ENCODE measurements at regions not wholly inside any gene's neighbourhood (a gene's known extent, or its start where the extent isn't known, plus 50 kb on each side); places are given as distances from the start of the nearest gene placed in this dataset.

DNA sequence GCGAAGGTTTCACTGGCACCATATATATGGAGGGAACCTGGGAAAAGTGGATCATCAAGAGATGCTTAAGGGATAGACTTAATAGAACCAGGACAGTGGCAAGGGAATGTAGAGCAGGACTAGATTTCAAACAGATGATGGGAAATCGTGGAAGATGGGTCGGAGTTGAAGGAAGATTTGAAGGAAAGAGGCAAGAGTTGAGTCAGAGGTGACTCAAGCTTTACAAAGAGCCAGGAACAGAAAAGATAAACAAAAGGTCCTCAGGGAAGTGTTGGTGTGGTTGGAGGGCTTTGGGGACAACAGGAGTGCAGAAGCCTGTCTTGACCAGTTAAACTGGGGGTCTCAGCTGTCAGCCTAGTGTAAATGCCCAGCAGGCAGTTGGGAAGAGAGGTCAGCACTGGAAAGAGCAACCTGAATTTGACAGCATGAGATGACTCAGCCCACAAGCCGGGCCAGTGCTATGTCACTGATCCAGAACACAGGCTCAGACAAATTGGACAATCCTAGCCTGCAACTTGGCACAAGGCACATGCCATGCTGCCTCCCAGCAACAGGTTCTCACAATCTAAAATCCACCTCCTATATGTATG, 230.5 kb downstream of the IDS start:
- peak; percentile 47 for DNase-seq (ENCODE audit: low spot score)

DNA sequence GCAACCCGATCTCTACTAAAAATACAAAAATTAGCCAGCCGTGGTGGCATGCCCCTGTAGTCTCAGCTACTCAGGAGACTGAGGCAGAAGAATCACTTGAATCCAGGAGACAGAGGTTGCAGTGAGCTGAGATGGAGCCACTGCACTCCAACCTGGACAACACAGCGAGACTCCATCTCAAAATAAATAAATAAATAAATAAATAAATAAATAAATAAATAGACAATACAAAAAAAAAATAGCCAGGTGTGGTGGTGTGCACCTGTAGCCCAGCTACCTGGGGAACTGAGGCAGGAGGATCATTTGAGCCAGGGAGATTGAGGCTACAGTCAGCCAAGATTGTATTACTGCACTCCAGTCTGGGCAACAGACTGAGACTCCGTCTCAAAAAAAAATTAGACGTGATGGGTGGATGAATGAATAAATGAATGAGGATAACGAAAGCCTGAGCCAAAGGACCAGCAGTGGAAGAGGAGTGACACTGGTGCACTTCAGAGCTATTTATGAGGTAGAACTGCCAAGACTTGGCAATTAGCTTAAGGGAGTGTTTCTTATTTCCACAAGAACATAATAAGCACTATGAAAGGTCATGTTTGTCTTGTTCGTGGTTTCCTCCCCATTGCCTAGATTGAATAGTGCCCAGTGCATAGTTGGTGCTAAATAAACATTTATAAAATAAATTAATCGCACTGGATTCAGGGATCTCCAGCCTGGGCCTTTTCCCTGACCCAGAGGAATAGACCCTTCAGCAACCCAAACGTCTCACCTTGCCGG, 232.2 kb downstream of the IDS start:
- no peak for DNase-seq (ENCODE audit: low spot score)

DNA sequence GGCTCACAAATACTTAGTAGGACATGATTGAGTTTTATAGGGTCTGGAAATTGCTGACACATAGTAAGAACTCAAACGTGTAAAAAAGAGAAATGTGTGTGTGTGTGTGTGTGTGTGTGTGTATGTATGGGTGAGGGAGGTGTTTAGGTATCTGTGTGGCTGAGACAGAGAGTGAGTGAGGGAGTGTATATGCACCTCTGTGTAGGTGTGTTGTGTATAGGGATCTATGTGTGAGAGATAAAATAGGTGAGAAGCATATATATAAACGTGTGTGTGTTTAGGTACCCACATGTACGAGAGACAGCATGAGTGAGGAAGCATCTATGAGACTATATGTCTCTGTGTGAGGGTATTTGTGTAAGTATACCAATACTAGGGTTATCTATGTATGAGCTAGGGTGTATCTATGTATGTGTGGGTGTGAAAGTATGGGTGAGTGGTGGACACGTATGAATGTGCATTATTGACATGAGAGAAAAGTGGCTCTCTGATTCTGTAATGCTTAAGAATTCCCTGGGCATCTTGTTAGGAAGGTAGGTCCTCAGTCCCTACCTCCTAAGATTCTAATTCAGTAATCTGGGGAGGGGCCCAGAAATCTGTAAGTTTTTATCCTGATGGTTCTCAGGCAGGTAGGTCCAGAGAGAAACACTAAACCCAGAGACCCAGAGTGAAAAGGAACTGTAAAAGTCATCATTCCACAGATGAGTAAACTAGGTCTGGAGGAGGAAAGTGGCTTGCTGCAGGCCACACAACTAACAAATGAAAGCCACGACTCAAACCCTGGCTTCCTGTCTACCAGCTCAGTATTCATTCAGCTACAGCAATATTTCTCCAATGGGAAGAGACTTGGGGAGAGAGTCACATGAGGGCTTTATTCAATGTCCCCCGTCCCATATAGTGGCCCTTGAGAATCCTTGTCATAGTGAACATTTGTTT, 237.0 kb downstream of the IDS start:
- DNase-seq (ENCODE audit: low spot score) = no peak

DNA sequence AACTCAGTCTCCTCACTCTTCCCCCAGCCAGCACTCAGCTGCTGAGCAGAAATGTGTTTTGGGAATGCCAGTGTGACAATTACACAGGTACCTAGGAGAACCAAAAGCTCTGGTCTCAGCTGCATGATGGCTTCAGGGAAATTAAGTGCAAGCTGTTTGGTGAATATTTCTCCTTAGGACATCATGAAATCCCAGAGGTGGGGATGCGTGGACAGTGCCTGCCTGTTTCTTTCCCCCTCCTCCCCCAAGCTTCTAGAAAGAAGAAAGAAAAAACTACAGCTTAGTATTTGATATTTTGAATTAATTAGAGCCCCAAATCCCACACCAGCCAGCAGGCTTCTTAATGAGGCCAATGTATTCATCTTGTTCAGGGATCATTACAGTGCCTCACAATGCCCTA, 243.0 kb downstream of the IDS start:
- no peak for DNase-seq (ENCODE audit: low spot score)

DNA sequence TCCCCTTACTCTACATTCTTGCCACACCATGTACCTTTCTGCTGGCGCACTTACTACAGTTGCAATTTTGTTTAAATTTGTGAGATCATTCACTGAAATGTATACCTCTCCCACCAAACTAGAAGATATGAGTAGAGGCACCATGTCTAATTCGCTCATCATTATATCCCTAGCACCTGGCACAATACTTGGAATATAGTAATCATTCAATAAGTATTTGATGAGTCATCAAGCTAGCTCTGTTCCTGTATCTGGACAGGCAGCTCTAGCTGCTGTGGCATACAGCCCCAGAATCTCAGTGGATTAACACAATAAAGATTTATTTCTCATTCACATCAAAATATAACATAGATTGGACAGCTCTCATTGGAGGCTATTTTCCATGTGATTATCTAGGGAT, 245.9 kb downstream of the IDS start:
- peak; percentile 29 for DNase-seq (ENCODE audit: low spot score)

DNA sequence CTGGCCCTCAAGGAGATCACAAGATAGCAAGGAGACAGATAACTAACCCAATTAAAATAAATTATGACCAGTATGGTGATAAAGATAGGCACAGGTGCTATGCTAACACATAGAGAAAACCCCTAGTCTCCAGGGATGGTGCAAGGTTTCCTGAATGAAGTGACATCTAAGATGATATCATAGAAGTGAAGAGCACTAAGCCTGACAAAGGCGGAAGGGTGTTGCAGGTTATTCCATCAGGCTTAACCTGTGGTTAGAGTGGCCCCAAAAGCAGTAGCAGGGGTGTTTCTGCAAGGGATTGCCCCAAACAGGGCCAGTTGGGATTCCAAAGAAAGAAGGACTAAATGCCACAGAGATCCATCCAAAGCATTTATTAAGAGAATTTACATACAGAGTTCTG, 249.2 kb downstream of the IDS start:
- no peak for DNase-seq (ENCODE audit: low spot score)

DNA sequence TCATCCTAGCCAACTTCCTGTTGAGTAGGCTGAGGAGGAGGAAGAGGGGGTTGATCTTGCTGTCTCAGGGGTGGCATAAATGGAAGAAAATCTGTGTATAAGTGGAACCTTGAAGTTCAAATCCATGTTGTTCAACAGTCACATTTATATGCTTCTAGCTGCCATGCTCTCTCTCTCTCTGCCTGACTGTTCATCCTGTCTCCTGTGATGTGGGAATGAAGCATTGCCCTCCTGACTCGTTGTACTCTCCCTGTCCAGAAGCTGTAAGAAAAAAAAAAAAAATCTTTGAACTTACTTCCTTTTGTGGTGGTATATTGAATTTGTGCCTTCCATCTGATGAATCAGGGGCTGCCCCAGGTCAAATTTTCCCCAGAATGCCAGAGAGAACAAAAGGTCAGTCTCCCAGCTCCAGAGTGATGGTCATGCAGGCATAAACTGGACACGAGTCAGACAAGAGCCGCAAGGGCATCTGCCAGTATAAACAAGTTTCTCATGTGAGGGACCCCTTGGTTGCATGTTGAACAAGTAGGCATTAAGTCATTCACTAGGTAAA, 257.0 kb downstream of the IDS start:
- DNase-seq (ENCODE audit: low spot score) = no peak

DNA sequence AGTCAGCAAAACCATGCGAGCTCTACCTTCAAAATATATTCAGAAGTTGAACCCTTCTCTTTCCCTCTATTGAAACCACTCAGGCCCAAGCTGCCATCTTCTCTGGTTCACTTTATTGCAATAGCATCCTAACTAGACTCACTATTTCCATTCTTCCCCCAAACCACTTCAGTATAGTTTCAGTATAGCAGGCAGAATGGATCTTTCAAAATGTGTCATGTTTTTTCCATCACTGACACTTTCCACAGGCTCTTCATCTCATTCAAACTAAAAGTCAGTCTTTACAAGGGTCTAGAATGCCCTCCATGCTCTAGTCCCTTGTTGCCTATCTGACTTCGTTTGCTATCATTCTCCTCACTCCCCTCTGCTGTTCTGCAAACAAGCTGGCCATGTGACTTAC, 274.4 kb downstream of the IDS start:
- no peak for DNase-seq (ENCODE audit: low spot score)

DNA sequence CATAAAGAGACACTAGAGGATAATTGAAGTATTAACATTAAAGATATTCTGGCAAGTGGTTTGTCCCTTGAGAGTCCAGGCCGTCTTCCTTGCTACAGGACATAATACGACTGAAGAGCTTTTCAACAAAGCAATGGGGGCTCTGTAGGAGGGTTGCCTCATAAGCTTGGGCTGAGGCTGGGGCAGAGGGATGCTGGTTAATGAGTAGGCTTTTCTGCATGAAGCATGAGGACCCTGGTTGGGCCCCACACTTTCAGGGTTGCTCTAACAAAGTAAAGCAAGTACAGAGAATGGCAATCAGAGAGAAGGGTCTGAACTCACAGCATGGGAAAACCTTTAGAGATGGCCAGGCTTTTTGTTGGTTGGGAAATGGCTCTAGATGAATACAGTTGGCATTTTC, 281.3 kb downstream of the IDS start:
- DNase-seq (ENCODE audit: low spot score) = no peak

DNA sequence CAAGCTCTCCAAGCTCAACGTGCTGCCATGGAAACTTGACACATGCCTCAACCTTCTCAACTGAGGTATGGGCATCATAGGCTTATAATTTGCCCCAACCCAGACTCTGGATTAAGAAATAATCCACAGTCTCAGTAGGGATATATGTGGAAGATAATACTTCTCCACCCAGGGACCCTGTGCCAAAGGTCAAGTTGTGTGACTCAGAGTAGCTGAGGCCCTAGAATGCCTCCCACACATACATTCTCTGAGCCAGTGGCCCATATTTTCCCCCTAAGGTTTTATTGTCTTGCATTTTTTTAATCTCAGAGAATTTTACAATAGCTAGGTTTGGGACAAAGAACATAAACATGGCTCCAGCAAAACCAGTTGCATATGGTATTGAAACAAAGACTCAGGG, 283.1 kb downstream of the IDS start:
- DNase-seq (ENCODE audit: low spot score) = no peak

DNA sequence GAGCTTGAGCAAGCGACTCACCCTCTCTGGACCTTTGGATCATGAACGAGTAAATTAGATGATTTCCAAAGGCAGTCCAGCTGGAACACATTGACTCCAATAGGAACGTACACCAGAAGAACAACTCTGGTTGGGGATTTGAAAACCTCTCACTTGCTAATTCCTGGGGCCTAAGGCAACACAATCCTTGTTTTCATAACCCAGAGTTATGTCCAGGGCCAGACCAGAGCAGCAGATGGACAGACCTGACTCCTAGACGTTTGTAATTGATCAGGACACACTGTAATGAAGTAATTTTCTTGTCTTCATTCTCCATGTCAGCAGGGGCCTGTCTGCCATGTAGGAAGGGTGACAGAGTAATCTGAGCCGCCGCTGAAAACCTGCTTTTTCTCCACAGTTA, 283.9 kb downstream of the IDS start:
- DNase-seq (ENCODE audit: low spot score) = no peak

DNA sequence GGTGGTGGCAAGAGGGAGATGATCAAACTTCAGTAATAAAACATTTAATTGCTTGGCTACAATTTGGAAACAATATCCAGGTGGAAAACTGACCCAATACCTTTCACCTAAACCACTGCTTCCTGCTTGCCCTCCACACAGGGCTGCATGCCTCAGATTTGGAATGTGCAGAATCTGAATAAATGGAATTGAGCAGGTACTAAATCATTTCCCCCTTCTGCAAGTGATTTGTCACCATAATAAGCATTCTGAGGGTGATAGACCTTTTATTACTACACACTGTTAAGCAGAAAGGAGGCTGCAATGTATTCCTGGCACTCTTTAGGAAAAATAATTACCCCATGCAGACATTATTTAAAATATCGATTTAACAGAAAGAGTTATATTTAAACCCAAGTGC, 291.8 kb downstream of the IDS start:
- DNase-seq (ENCODE audit: low spot score) = no peak

DNA sequence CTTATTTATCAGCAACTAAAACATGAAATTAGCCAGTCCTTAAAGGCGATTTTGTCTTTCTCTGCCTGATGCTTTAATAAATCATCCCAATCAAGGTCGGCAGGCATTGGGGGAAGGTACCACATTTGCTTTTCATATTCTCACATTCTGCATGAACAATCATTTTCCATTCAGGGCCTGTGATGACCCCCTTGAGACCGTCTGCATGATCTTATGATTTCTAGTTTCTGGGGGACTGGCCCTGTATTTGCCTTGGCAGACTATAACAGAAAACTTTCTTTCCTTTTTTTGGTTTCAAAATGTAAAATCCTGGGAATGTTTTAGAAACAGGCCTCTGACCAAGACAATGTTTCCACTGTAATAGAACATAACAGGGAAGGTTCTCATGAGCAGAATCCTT, 296.8 kb downstream of the IDS start:
- no peak for DNase-seq (ENCODE audit: low spot score)

DNA sequence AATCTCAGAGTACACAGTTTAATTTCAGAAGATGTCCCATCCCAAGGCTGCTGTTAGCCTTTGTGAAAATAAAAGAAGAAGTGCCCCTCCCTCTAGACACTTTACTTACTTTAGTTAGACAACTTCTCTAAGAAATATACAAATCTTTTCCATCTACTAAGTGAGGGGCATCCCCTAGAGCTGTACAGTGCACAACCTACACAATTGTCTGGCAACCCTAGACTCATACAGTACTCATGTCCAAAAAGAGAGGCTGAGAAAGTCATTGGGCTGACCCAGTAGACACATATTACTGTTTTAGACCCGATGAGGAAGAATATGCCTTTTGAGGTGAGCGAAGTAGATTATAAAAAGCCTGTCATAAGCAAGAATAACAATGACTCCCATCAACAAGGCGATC, 297.6 kb downstream of the IDS start:
- DNase-seq (ENCODE audit: low spot score) = no peak

DNA sequence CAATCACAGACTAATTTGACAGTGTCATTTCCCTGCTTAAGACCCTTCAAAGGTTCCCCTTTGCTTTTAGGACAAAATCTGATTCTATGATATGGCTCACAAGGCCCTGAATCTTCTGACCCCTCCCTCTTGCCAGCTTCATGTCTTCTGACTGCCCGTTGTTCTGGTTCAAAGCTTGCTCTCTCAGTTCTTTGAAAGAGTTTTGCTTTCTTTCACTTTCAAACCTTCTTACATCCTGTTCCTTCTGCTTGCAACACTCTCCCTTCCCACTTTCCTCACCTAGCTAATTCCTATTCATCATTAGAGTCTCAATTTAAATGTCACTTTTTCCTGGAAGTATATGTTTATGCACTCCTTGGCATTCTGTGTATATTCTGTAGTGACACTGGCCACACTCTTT, 299.2 kb downstream of the IDS start:
- no peak for DNase-seq (ENCODE audit: low spot score)

DNA sequence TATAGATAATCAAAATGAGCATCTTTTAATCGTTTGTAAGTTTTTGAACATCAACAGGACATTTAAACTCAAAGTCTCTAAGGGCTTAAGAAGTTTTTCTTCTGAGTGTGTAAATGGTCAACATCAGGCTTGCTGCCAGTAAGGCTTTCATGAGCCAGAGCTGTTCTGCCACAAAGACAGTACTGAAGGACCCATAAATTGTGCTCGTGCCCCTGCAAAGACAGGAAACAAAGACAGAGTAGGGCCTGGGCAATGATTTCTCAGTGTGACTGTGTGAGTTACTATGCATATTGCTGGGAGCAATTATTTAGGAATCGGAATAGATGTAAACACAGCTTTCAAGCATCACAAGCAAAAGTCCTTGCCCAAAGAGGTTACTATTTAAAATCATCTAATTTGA, 300.0 kb downstream of the IDS start:
- no peak for DNase-seq (ENCODE audit: low spot score)

DNA sequence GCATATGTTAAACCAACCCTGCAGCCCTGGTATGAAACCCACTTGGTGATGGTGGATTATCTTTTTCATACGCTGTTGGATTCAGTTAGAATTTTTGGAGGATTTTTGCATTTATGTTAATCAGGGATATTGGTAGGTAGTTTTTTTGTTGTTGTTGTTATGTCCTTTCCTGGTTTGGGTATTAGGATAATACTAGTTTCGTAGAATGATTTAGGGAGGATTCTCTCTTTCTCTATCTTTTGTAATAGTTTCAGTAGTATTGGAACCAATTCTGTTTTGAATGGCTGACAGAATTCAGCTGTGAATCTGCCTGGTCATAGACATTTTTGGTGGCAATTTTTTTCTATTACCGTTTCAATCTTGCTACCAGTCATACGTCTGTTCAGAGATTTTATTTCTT, 305.4 kb downstream of the IDS start:
- DNase-seq (ENCODE audit: low spot score) = no peak

DNA sequence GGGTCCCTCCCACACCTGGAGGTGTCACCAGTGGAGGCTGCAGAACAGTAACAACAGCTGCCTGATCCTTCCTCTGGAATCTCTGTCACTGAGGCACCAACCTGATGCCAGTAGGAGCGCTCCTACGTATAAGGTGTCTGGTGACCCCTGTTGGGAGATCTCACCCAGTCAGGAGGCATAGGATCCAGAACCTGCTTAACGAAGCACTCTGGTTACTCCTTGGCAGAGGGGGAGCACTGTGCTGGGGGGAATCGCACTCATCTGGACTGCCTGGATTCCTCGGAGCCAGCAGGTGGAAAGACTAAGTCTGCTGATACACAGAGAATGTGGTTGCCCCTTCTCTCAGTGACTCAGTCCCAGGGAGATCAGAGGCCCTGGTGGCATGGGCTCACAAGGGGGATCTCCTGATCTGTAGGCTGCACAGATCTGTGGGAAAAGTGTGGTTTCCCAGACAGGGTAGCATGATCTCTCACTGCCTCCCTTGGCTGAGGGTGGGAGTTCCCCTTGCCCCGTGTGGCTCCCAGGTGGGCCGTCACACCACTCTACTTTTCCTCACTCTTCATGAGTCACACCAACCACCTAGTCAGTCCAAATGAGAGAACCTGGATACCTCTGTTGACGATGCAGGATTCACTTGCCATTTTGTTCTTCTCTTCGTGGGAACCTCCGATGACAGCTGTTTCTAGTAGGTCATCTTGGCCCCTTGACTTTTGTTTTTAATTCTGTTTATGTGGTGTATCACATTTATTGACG, 305.9 kb downstream of the IDS start:
- no peak for DNase-seq (ENCODE audit: low spot score)

DNA sequence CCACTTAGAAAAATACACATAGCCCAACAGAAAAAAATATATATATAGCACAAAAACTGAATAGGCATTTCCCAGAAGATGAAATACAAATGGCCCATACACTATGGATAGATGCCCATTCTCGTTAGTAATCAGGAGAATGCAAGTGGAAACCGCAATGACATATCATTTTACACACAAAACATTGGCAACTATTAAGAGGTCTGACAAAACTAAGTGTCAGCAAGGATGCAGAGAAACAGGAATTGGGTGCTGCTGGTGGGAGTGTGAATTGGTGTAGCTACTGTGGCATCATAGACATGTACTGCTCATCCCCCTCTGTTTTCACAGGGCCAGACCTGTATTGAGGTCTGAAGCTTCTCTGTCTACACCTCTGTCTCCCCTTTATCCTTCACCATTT, 320.0 kb downstream of the IDS start:
- no peak for DNase-seq (ENCODE audit: low spot score)

DNA sequence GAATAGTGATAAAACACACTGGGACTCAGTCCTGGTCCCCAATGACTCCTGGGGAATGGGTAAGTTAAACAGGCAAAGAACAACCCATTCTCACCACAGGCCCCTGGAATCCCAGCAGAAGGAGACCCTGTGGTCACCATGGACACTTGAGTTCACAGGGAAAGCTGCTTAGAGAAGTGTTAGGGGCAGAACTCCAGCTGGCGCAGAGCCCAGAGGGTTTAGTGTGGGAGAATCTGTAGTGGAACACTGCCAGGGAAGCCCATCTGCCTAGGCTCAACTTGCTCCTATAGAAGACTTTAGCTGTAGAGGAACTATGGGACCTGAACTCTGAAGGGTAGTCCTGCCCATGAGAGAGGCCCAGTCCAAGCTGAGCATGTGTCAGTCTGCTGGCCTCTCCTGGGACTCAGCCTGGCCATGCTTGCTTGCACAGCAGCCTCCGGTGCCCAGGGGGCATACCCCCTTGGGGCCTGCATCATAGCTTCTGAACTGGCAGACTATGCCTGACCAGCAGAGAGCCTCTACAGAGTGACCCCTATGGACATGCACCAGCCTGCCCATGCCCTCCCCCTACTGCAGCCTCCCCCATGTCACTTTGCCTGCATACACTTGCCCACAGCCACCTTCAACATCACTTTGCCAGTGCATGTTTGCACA, 343.5 kb downstream of the IDS start:
- DNase-seq (ENCODE audit: low spot score) = no peak

DNA sequence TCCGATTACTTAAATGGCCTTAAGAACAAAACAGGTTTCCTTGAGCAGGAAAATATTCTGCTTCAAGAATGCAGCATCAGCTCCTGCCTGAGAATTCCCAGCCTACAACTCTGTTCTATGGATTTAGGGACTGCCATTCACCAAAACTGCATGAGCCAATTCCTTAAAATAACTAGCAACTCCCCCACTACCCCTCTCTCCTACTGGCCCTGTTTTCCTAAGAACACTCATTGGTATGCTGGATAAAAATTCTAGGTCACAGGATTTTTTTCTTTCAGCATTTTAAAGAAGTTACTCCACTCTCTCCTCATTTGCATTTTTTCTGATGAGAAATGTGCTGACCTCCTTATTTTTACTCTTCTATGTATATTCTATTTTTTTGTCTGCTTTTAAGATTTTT, 347.1 kb downstream of the IDS start:
- no peak for DNase-seq (ENCODE audit: low spot score)

DNA sequence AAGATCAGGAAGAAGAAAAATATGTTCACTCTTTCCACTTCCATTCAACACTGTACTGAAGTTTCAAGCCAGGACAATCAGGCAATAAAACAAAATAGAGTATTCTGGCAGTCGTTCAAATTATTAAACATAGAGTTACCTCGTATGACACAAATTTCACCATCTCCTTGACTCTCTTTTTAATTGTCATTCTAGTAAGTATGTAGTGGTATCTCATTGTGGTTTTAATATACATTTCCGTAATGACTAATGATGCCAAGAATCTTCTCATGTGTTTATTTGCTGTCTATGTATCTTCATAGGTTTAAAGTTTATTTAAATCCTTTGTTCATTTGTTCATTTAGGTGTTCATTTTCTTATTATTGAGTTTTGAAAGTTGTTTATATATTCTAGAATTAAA, 352.2 kb downstream of the IDS start:
- DNase-seq (ENCODE audit: low spot score) = no peak

All from AG20443 (cell line).